ENCODE measurements at regions not wholly inside any gene's neighbourhood (a gene's known extent, or its start where the extent isn't known, plus 50 kb on each side); places are given as distances from the start of the nearest gene placed in this dataset.

DNA sequence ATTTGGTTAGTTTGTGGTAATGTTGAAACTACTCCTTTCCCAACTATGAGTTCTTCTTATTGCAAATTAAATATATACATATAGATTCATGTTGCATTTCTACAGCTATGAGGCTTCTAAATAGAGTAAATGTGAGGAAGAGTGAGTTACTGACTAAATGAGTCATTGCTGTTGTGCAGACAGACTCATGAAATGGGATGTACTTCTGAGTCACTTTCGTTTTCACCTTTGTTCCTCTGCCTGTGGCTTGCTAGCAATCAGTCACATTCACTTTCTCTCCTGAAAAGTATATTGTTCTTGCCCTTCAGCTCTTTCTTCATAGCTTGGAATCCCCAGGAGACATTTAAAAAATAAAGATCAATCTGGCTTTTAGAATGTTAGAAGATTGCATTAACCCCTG, 295.5 kb upstream of the SMC2 start:
- TF ChIP-seq, protein P1, sequence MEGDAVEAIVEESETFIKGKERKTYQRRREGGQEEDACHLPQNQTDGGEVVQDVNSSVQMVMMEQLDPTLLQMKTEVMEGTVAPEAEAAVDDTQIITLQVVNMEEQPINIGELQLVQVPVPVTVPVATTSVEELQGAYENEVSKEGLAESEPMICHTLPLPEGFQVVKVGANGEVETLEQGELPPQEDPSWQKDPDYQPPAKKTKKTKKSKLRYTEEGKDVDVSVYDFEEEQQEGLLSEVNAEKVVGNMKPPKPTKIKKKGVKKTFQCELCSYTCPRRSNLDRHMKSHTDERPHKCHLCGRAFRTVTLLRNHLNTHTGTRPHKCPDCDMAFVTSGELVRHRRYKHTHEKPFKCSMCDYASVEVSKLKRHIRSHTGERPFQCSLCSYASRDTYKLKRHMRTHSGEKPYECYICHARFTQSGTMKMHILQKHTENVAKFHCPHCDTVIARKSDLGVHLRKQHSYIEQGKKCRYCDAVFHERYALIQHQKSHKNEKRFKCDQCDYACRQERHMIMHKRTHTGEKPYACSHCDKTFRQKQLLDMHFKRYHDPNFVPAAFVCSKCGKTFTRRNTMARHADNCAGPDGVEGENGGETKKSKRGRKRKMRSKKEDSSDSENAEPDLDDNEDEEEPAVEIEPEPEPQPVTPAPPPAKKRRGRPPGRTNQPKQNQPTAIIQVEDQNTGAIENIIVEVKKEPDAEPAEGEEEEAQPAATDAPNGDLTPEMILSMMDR (IDR thresholded peaks at IDR 0.05) = no peak
- no peak for DNase-seq (ENCODE audit: extremely low spot score, unreplicated experiment)
- Mint-ChIP-seq H3K4me3 (ENCODE audit: unreplicated experiment) (no peak overlapping the region), H3K4me1 (ENCODE audit: unreplicated experiment) (no peaks in the 10 kb centered on the region), H3K9me3 (ENCODE audit: unreplicated experiment) (no peaks in the 10 kb centered on the region), H3K27me3 (ENCODE audit: unreplicated experiment) (no peaks in the 10 kb centered on the region), H3K27ac (ENCODE audit: unreplicated experiment) (no peak overlapping the region), H3K36me3 (ENCODE audit: unreplicated experiment) (no peaks in the 10 kb centered on the region)

DNA sequence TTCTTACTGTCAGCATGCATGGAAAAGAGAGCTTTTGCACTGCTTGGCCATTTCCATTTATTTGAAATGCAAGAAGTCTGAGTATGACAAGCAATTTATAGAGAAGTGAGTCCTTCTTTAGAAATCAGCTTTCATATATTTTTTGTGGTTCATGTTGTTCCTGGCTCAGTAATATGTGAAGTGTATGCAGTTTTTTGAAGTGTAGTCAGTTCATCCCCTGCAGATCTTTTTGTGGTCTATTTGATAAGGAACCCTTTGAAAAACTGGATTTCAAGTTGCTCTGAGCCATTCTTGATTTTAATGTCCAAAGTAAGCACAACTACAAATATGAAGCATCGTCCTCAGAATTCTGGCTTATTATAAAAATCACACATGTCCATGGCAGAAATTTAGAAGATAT, 294.1 kb upstream of the SMC2 start:
- TF ChIP-seq, protein P1 (IDR thresholded peaks at IDR 0.05) = no peak
- Mint-ChIP-seq H3K27ac (ENCODE audit: unreplicated experiment) (no peak overlapping the region), H3K27me3 (ENCODE audit: unreplicated experiment) (no peaks in the 10 kb centered on the region), H3K4me3 (ENCODE audit: unreplicated experiment) (no peak overlapping the region), H3K4me1 (ENCODE audit: unreplicated experiment) (no peaks in the 10 kb centered on the region), H3K9me3 (ENCODE audit: unreplicated experiment) (no peaks in the 10 kb centered on the region), H3K36me3 (ENCODE audit: unreplicated experiment) (no peaks in the 10 kb centered on the region)
- DNase-seq (ENCODE audit: extremely low spot score, unreplicated experiment) = no peak

DNA sequence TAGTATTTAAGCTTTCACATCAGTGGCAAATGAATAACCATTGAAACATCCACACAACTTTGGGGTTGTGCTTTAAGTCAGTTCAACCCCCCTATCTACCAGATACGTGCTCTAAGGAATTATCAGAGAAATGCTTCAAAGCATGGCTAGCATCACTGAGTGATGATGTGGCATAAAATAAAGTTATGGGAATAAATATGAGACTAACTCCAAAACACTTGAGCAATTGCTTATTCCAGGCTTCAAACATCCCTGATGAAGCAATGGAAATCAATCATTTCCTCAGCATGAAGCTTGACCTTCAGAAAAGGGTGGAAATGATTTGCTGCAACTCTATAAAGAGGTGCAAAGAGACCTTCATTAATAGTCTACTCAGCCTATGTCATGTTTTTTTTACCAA, 292.0 kb upstream of the SMC2 start:
- H3K4me3 Mint-ChIP-seq (ENCODE audit: unreplicated experiment) = no peak overlapping the region
- no peaks in the 10 kb centered on the region for H3K36me3 Mint-ChIP-seq (ENCODE audit: unreplicated experiment)
- TF ChIP-seq, protein P1 (IDR thresholded peaks at IDR 0.05) = no peak
- no peaks in the 10 kb centered on the region for H3K27me3 Mint-ChIP-seq (ENCODE audit: unreplicated experiment)
- H3K9me3 Mint-ChIP-seq (ENCODE audit: unreplicated experiment) = peaks cover 4% of the 10 kb centered on the region
- H3K27ac Mint-ChIP-seq (ENCODE audit: unreplicated experiment) = no peak overlapping the region
- no peaks in the 10 kb centered on the region for H3K4me1 Mint-ChIP-seq (ENCODE audit: unreplicated experiment)
- DNase-seq (ENCODE audit: extremely low spot score, unreplicated experiment) = no peak

DNA sequence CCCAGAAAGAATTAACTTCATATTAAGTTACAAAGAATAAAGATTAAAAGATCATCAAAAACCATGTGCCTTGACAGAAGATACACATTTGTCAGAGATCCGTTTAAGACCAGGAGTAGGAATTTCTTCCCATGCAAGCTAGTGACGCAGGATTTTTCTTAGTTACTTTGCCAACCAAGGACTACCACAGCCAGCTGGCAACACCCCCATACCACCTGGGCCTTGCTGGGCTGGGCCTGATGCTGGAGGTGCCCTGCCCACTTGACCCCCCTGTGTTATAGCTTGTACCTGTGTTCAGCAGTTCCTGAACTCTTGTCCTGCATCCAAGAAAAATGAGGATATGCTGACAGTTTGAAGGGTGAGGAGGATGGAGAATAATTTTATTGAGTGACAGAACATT, 290.9 kb upstream of the SMC2 start:
- H3K4me1 Mint-ChIP-seq (ENCODE audit: unreplicated experiment) = no peaks in the 10 kb centered on the region
- H3K27ac Mint-ChIP-seq (ENCODE audit: unreplicated experiment) = no peak overlapping the region
- TF ChIP-seq, protein P1 (IDR thresholded peaks at IDR 0.05) = no peak
- H3K27me3 Mint-ChIP-seq (ENCODE audit: unreplicated experiment) = no peaks in the 10 kb centered on the region
- no peak for DNase-seq (ENCODE audit: extremely low spot score, unreplicated experiment)
- H3K36me3 Mint-ChIP-seq (ENCODE audit: unreplicated experiment) = no peaks in the 10 kb centered on the region
- peaks cover 4% of the 10 kb centered on the region for H3K9me3 Mint-ChIP-seq (ENCODE audit: unreplicated experiment)
- H3K4me3 Mint-ChIP-seq (ENCODE audit: unreplicated experiment) = no peak overlapping the region

DNA sequence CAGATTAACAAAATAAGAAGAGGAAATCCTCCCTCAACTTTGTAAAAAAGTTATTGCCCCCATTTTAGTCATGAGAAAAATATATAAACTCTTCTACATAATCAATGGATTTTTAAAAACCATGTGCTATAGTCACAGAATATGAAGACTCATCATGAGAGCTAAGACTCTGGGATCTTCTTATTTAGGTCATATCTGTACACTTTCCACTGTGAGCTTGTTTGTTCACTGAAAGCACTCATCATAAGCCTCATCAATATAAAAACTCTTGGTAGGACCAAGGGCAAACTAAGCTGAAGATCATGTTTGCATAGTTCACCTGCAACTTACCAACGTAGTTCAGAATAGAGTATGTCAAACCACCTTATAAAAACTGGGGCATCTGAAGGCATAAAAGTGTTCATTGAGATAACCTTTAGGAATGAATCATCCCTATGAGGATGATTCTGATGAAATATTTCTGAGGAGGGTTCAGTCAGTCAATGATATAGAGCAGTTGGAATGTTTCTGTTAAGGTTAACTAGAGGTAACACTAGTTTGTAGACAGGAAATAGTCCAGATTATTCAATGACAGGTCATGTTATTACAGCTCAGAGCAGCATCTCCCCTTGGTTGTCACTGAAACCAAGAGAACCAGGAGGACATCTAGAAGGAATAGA, 289.9 kb upstream of the SMC2 start:
- no peak for DNase-seq (ENCODE audit: extremely low spot score, unreplicated experiment)
- H3K27ac Mint-ChIP-seq (ENCODE audit: unreplicated experiment) = no peak overlapping the region
- TF ChIP-seq, protein P1 (IDR thresholded peaks at IDR 0.05) = no peak

More for the DNA sequence above, 289.9 kb upstream of the SMC2 start:
- Mint-ChIP-seq H3K4me1 (ENCODE audit: unreplicated experiment) (no peaks in the 10 kb centered on the region), H3K36me3 (ENCODE audit: unreplicated experiment) (no peaks in the 10 kb centered on the region), H3K9me3 (ENCODE audit: unreplicated experiment) (peaks cover 4% of the 10 kb centered on the region), H3K27me3 (ENCODE audit: unreplicated experiment) (no peaks in the 10 kb centered on the region), H3K4me3 (ENCODE audit: unreplicated experiment) (no peak overlapping the region)
